ENCODE measurements at regions not wholly inside any gene's neighbourhood (a gene's known extent, or its start where the extent isn't known, plus 50 kb on each side); places are given as distances from the start of the nearest gene placed in this dataset.

GRCh38 chr1:39116860-39117728, 87.4 kb upstream of the MACF1 start:
- H3K4me3 ChIP-seq: no peak overlapping the region
- TF ChIP-seq, protein P1, sequence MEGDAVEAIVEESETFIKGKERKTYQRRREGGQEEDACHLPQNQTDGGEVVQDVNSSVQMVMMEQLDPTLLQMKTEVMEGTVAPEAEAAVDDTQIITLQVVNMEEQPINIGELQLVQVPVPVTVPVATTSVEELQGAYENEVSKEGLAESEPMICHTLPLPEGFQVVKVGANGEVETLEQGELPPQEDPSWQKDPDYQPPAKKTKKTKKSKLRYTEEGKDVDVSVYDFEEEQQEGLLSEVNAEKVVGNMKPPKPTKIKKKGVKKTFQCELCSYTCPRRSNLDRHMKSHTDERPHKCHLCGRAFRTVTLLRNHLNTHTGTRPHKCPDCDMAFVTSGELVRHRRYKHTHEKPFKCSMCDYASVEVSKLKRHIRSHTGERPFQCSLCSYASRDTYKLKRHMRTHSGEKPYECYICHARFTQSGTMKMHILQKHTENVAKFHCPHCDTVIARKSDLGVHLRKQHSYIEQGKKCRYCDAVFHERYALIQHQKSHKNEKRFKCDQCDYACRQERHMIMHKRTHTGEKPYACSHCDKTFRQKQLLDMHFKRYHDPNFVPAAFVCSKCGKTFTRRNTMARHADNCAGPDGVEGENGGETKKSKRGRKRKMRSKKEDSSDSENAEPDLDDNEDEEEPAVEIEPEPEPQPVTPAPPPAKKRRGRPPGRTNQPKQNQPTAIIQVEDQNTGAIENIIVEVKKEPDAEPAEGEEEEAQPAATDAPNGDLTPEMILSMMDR (IDR thresholded peaks at IDR 0.05): no peak
- no peak for DNase-seq (ENCODE audit: low spot score)
- no peak overlapping the region for H3K27ac ChIP-seq

- Histone ChIP-seq H3K4me3 (no peak overlapping the region), H3K27ac (no peak overlapping the region)
- DNase-seq (ENCODE audit: low spot score): no peak
- TF ChIP-seq, protein P1 (IDR thresholded peaks at IDR 0.05): no peak
Measured at GRCh38 chr1:39117899-39118450, 86.5 kb upstream of the MACF1 start.

DNA sequence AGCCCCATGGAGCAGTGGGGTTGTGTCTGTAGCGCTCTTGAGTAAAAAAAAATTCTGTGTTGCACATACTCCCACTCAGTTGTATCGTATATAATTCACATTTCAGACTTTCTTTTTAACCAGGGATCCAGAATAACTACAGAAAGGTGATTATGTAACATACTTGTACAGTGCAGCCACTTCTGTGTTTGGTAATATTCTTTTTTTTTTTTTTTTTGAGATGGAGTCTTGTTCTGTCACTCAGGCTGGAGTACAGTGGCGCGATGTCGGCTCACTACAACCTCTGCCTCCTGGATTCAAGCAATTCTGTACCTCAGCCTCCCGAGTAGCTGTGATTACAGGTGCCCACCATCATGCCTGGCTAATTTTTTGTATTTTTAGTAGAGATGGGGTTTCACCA, 82.4 kb upstream of the MACF1 start:
- Histone ChIP-seq H3K4me3 (no peak overlapping the region), H3K27ac (no peak overlapping the region)
- no peak for DNase-seq (ENCODE audit: low spot score)
- TF ChIP-seq, protein P1 (IDR thresholded peaks at IDR 0.05): no peak

- H3K27ac ChIP-seq: no peak overlapping the region
- TF ChIP-seq, protein P1 (IDR thresholded peaks at IDR 0.05): no peak
- no peak overlapping the region for H3K4me3 ChIP-seq
Measured at GRCh38 chr1:39124282-39124681, 80.2 kb upstream of the MACF1 start.

DNA sequence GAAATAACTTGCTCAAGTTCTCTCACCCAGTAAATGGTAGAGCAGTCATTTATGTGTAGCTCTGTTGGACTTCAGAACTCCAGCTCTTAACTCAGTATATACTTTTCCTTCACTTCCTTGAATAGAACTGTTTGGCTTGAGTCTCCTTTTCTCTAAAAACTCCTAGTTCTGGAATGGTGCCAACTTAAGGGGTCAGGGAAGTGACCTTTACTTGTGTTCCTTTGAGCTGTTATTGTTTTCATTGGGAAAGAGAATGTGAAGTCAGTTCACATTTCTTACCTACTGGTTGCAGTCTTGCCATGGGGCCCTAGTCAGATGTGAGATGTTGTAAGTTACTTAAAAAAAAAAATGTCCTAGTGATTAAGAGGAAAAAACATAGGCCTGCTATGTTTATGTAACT, 77.0 kb upstream of the MACF1 start:
- DNase-seq (ENCODE audit: low spot score): no peak
- TF ChIP-seq, protein P1 (IDR thresholded peaks at IDR 0.05): no peak
- peak overlapping the region; percentile 48 to 62 for H3K27ac ChIP-seq
- no peak overlapping the region for H3K4me3 ChIP-seq

More at GRCh38 chr1:39124282-39124681, 80.2 kb upstream of the MACF1 start:
- no peak for DNase-seq (ENCODE audit: low spot score)

- Histone ChIP-seq H3K27ac (peak overlapping the region; percentile 46 to 62), H3K4me3 (no peak overlapping the region)
- no peak for DNase-seq (ENCODE audit: low spot score)
- TF ChIP-seq, protein P1 (IDR thresholded peaks at IDR 0.05): no peak
Measured at GRCh38 chr1:39128126-39128525, 76.4 kb upstream of the MACF1 start.

DNA sequence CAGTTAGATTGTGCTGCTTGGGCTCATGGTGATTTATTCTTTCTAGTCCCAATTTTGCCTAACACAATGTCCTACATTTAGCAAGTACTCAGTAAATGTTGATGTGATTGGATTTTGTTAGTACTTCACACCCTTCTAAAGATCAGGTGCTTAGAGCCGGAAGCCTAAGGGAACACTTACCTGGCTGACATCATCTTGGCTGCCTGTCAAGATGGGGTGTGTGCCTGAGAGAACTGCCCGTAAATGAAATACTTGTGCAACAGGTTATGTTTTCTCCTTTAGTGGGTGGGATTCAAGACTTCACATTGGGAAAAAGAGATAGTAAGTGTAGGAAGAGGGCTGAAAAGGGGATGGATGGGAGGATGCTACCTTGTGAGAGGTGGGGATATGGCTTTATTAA, 75.5 kb upstream of the MACF1 start:
- TF ChIP-seq, protein P1 (IDR thresholded peaks at IDR 0.05): no peak
- H3K27ac ChIP-seq: peak overlapping the region in 1 of 2 donors; percentile 68
- H3K4me3 ChIP-seq: no peak overlapping the region
- DNase-seq (ENCODE audit: low spot score): no peak

Measured in coronary artery (tissue), 2 donors.